H9 (cell line): ENCODE measurements at regions not wholly inside any gene's neighbourhood (a gene's known extent, or its start where the extent isn't known, plus 50 kb on each side); places are given as distances from the start of the nearest gene placed in this dataset.
A peak's percentile ranks its signal among the peaks of the same experiment; 100 is the strongest.

Experiments used
- DNase-seq: peaks from one replicate; pipeline ENCODE4 v3.0.0-alpha.2; 2017
- H2AFZ ChIP-seq: one replicate; pipeline ENCODE4 v1.6.1; 2013; ENCODE audit warnings: mild to moderate bottlenecking, low read length, control low read depth, moderate library complexity
- H2AK5ac ChIP-seq: 2 replicates; pipeline ENCODE4 v1.6.1; 2013; ENCODE audit warnings: low read length, control low read depth, mixed read lengths; ENCODE audit not compliant: insufficient read length
- H2BK120ac ChIP-seq: one replicate; pipeline ENCODE4 v1.6.1; 2013; ENCODE audit warnings: low read depth, mild to moderate bottlenecking, low read length, control low read depth, inconsistent platforms; ENCODE audit not compliant: poor library complexity, severe bottlenecking
- H2BK12ac ChIP-seq: 2 replicates; pipeline ENCODE4 v1.6.1; 2013; ENCODE audit warnings: low read length, control low read depth, mixed read lengths, low read depth; ENCODE audit not compliant: insufficient read length
- H2BK15ac ChIP-seq: 2 replicates; pipeline ENCODE4 v1.6.1; 2013; ENCODE audit warnings: low read depth, low read length, control low read depth
- H2BK20ac ChIP-seq: one replicate; pipeline ENCODE4 v1.6.1; 2013; ENCODE audit warnings: low read depth, mild to moderate bottlenecking, low read length, control low read depth, inconsistent platforms; ENCODE audit not compliant: poor library complexity, severe bottlenecking
- H2BK5ac ChIP-seq: 2 replicates; pipeline ENCODE4 v1.6.1; 2013; ENCODE audit warnings: low read length, control low read depth, mixed read lengths; ENCODE audit not compliant: insufficient read length
- H3K14ac ChIP-seq: 2 replicates; pipeline ENCODE4 v1.6.1; 2013; ENCODE audit warnings: low read length, control low read depth; ENCODE audit not compliant: insufficient read depth
- H3K18ac ChIP-seq: 2 replicates; pipeline ENCODE4 v1.6.1; 2013; ENCODE audit warnings: low read depth, mild to moderate bottlenecking, mixed read lengths, low read length, control low read depth; ENCODE audit not compliant: insufficient read length
- H3K23ac ChIP-seq: 2 replicates; pipeline ENCODE4 v1.6.1; 2013; ENCODE audit warnings: low read length, control low read depth, mixed read lengths, low read depth; ENCODE audit not compliant: insufficient read length
- H3K23me2 ChIP-seq: 2 replicates; pipeline ENCODE4 v1.6.1; 2013; ENCODE audit warnings: low read depth, mild to moderate bottlenecking, mixed read lengths, low read length, control low read depth; ENCODE audit not compliant: insufficient read length, poor library complexity, severe bottlenecking
- H3K27ac ChIP-seq: 2 replicates; pipeline ENCODE4 v1.5.1; 2013; ENCODE audit warnings: low read length, control low read depth, mixed read lengths, low read depth; ENCODE audit not compliant: insufficient read length
- H3K27me3 ChIP-seq: 2 replicates; pipeline ENCODE4 v1.6.1; 2013; ENCODE audit warnings: low read length, control low read depth, inconsistent platforms; ENCODE audit not compliant: insufficient read depth
- H3K4ac ChIP-seq: 2 replicates; pipeline ENCODE4 v1.6.1; 2013; ENCODE audit warnings: low read depth, mild to moderate bottlenecking, control low read depth, inconsistent platforms, low read length, moderate library complexity
- H3K4me1 ChIP-seq: 2 replicates; pipeline ENCODE4 v1.6.1; 2013; ENCODE audit warnings: low read length, control low read depth, inconsistent platforms; ENCODE audit not compliant: insufficient read depth
- H3K4me2 ChIP-seq: 2 replicates; pipeline ENCODE4 v1.6.1; 2013; ENCODE audit warnings: low read length, control low read depth, mixed read lengths; ENCODE audit not compliant: insufficient read length, insufficient read depth
- H3K56ac ChIP-seq: 2 replicates; pipeline ENCODE4 v1.6.1; 2013; ENCODE audit warnings: low read depth, mild to moderate bottlenecking, mixed read lengths, low read length, control low read depth; ENCODE audit not compliant: insufficient read length
- H3K79me1 ChIP-seq: 2 replicates; pipeline ENCODE4 v1.6.1; 2013; ENCODE audit warnings: low read depth, mild to moderate bottlenecking, moderate library complexity, low read length, control low read depth, inconsistent platforms; ENCODE audit not compliant: insufficient read depth, poor library complexity, severe bottlenecking
- H3K79me2 ChIP-seq: 2 replicates; pipeline ENCODE4 v1.6.1; 2013; ENCODE audit warnings: low read length, control low read depth, inconsistent platforms; ENCODE audit not compliant: insufficient read depth
- H3K9ac ChIP-seq: 2 replicates; pipeline ENCODE4 v1.6.1; 2013; ENCODE audit warnings: low read length, control low read depth, mixed read lengths; ENCODE audit not compliant: insufficient read length; ENCODE audit errors: extremely low read depth
- H3K9me3 ChIP-seq: one replicate; pipeline ENCODE4 v1.6.1; 2013; ENCODE audit warnings: low read depth, low read length, inconsistent platforms; ENCODE audit not compliant: control insufficient read depth
- H3T11ph ChIP-seq: one replicate; pipeline ENCODE4 v1.6.1; 2013; ENCODE audit warnings: mild to moderate bottlenecking, low read length, control low read depth, inconsistent platforms
- H4K20me1 ChIP-seq: one replicate; pipeline ENCODE4 v1.6.1; 2013; ENCODE audit not compliant: control insufficient read depth, insufficient read length, insufficient read depth
- H4K5ac ChIP-seq: 2 replicates; pipeline ENCODE4 v1.6.1; 2013; ENCODE audit warnings: low read depth, mild to moderate bottlenecking, mixed read lengths, low read length, control low read depth; ENCODE audit not compliant: insufficient read length
- H4K8ac ChIP-seq: replicated peaks from 2 replicates; pipeline ENCODE4 v1.6.1; 2013; ENCODE audit warnings: low read length, control low read depth, mixed read lengths, low read depth; ENCODE audit not compliant: insufficient read length
- H4K91ac ChIP-seq: 2 replicates; pipeline ENCODE4 v1.6.1; 2013; ENCODE audit warnings: low read depth, mild to moderate bottlenecking, moderate library complexity, mixed read lengths, low read length, control low read depth; ENCODE audit not compliant: insufficient read length
- H3K27ac Mint-ChIP-seq, 3 experiments: 2 replicates in 2 of 3; 3 replicates in 1 of 3; pipeline ENCODE4 v1.8.0; 2020 to 2021; ENCODE audit warnings: mixed read lengths in 3 of 3, mild to moderate bottlenecking in 1 of 3, moderate library complexity in 1 of 3
- H3K27me3 Mint-ChIP-seq: 2 replicates; pipeline ENCODE4 v1.8.0; 2021; ENCODE audit warnings: low read depth, mild to moderate bottlenecking, moderate library complexity, mixed read lengths
- H3K36me3 Mint-ChIP-seq, 3 experiments: 2 replicates in 2 of 3; 3 replicates in 1 of 3; pipeline ENCODE4 v1.8.0; 2020 to 2021; ENCODE audit warnings: low read depth in 3 of 3, mixed read lengths in 3 of 3; ENCODE audit not compliant: insufficient read depth in 1 of 3
- H3K4me1 Mint-ChIP-seq, 2 experiments: 2 replicates each; pipeline ENCODE4 v1.8.0; 2020; ENCODE audit warnings: mixed read lengths in 2 of 2
- H3K4me3 Mint-ChIP-seq, 2 experiments: 2 replicates in 1 of 2; 3 replicates in 1 of 2; pipeline ENCODE4 v1.8.0; 2020 to 2021; ENCODE audit warnings: mild to moderate bottlenecking in 2 of 2, mixed read lengths in 2 of 2, moderate library complexity in 1 of 2
- H3K9me3 Mint-ChIP-seq, 2 experiments: 2 replicates in 1 of 2; 3 replicates in 1 of 2; pipeline ENCODE4 v1.8.0; 2020; ENCODE audit warnings: mild to moderate bottlenecking in 2 of 2, mixed read lengths in 2 of 2, moderate library complexity in 1 of 2
- CTCF ChIP-seq: fragments of 200-600 bp; sonication (generic); conservative IDR thresholded peaks from 3 replicates; pipeline ENCODE4 v1.8.0; 2021; ENCODE audit warnings: antibody characterized with exemption, mild to moderate bottlenecking
- WGBS: extraction: QIAGEN DNeasy Blood & Tissue Kit; methylation state at CpG from one replicate; pipeline ENCODE4 v1.1.7; 2013; ENCODE audit warnings: missing lambda C conversion rate, low lambda C conversion rate, mixed read lengths; ENCODE audit not compliant: insufficient read length; ENCODE audit errors: extremely low coverage; 5-methylcytosine and 5-hydroxymethylcytosine counted together

- Histone ChIP-seq H3T11ph (no peak overlapping the region), H2AFZ (no peak overlapping the region), H3K9ac (no peak overlapping the region), H3K27me3 (no peaks in the 10 kb centered on the region), H3K23ac (no peak overlapping the region), H3K79me2 (no peaks in the 10 kb centered on the region), H4K91ac (no peak overlapping the region), H4K5ac (no peak overlapping the region), H3K4me2 (no peak overlapping the region), H3K4me1 (no peaks in the 10 kb centered on the region), H4K20me1 (no peaks in the 10 kb centered on the region), H4K8ac (no peak overlapping the region), H3K18ac (no peak overlapping the region), H2BK5ac (no peak overlapping the region), H3K14ac (no peak overlapping the region), H3K4ac (no peak overlapping the region), H2BK15ac (no peak overlapping the region), H3K27ac (no peak overlapping the region), H2BK120ac (no peak overlapping the region), H3K23me2 (no peaks in the 10 kb centered on the region), H3K9me3 (no peaks in the 10 kb centered on the region), H2AK5ac (no peak overlapping the region), H2BK20ac (no peak overlapping the region), H3K79me1 (no peaks in the 10 kb centered on the region), H3K56ac (no peak overlapping the region), H2BK12ac (no peak overlapping the region)
- TF ChIP-seq CTCF, result no peak
- no peak for DNase-seq
- Mint-ChIP-seq H3K4me3 (no peak overlapping the region), H3K27me3 (peaks cover 19% of the 10 kb centered on the region), H3K4me1 (peaks cover 15 to 21% of the 10 kb centered on the region in 2 experiments), H3K36me3 (no peaks in the 10 kb centered on the region), H3K27ac (peak overlapping the region in 2 of 3 experiments; percentile 5 to 34; a peak in 3 of 7 replicates), H3K9me3 (peaks cover 0 to 4% of the 10 kb centered on the region in 2 experiments; a peak in 2 of 5 replicates)
- no CpG with 5 or more reads among the region's 10 CpGs for WGBS
Measured at GRCh38 chr22:48867891-48868290, 959.8 kb downstream of the BRD1 start.
